Osteoblast (primary cell): ENCODE measurements at regions not wholly inside any gene's neighbourhood (a gene's known extent, or its start where the extent isn't known, plus 50 kb on each side); places are given as distances from the start of the nearest gene placed in this dataset.
A peak's percentile ranks its signal among the peaks of the same experiment; 100 is the strongest.
"Not testable (repeated sequence)": the region's sequence is repeated elsewhere in the genome, so short reads cannot be mapped to it uniquely, and the experiment has no call there.

Experiments
- DNase-seq: peaks from one replicate; pipeline ENCODE4 v3.0.0; 2011; ENCODE audit warnings: low spot score, mixed read lengths; ENCODE audit not compliant: insufficient read length; ENCODE audit errors: missing footprints
- H2AFZ ChIP-seq: 2 replicates; pipeline ENCODE4 v1.6.0; 2011; ENCODE audit warnings: mild to moderate bottlenecking, low read length
- H3K27ac ChIP-seq: 2 replicates; pipeline ENCODE4 v1.5.1; 2011; ENCODE audit warnings: mild to moderate bottlenecking, low read depth, low read length, moderate library complexity
- H3K27me3 ChIP-seq: 2 replicates; pipeline ENCODE4 v1.6.0; 2012; ENCODE audit warnings: mild to moderate bottlenecking, control low read depth, inconsistent platforms, low read length, moderate library complexity; ENCODE audit not compliant: insufficient read depth
- H3K36me3 ChIP-seq: 2 replicates; pipeline ENCODE4 v1.5.1; 2011; ENCODE audit warnings: mild to moderate bottlenecking, low read length, control low read depth, moderate library complexity; ENCODE audit not compliant: insufficient read depth
- H3K4me1 ChIP-seq: 2 replicates; pipeline ENCODE4 v1.5.1; 2011; ENCODE audit warnings: mild to moderate bottlenecking, low read length, control low read depth, moderate library complexity; ENCODE audit not compliant: insufficient read depth
- H3K4me2 ChIP-seq: 2 replicates; pipeline ENCODE4 v1.6.0; 2011; ENCODE audit warnings: mild to moderate bottlenecking, low read length; ENCODE audit not compliant: insufficient read depth
- H3K4me3 ChIP-seq: fragments of 200-600 bp; sonication (generic); 3 replicates; pipeline ENCODE4 v1.5.1; 2012; ENCODE audit warnings: mild to moderate bottlenecking, low read length, inconsistent platforms; ENCODE audit not compliant: insufficient read depth
- H3K79me2 ChIP-seq: 2 replicates; pipeline ENCODE4 v1.6.0; 2012; ENCODE audit warnings: mild to moderate bottlenecking, low read length, control low read depth, inconsistent platforms; ENCODE audit not compliant: insufficient read depth
- H3K9me3 ChIP-seq: 2 replicates; pipeline ENCODE4 v1.5.1; 2011; ENCODE audit warnings: low read depth, low read length, control low read depth
- H4K20me1 ChIP-seq: 2 replicates; pipeline ENCODE4 v1.6.0; 2012; ENCODE audit warnings: mild to moderate bottlenecking, low read length, control low read depth; ENCODE audit not compliant: insufficient read depth
- TF ChIP-seq, protein P1 (sequence below): IDR thresholded peaks from 2 replicates; pipeline ENCODE4 v1.5.1; 2011; ENCODE audit warnings: mild to moderate bottlenecking, low read depth, low read length, moderate library complexity; ENCODE audit errors: extremely low read depth

DNA sequence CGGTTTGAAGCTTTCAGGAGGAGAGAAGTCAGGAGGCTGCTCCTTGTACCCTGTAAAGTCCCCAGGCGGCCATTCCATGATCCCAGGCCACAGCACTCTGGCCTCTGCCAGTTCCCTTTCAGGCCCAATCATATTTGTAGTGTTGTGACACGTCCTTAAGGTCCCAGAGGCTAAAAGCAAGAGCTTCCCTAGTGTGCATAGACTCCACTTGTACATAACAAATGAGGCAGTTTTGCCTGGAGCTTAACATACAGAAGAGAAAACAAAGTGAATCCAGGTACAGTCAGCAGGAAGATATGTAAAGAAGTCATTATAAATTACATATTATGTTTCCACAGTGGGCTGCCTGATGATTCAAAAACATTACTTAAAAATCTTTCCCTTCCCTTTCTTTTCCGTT is 81.1 kb upstream of the RPH3A start:
- Histone ChIP-seq H3K4me1 (no peaks in the 10 kb centered on the region), H3K4me3 (no peak overlapping the region), H3K27me3 (no peaks in the 10 kb centered on the region), H4K20me1 (no peaks in the 10 kb centered on the region), H3K27ac (no peak overlapping the region), H2AFZ (no peak overlapping the region), H3K36me3 (no peaks in the 10 kb centered on the region), H3K79me2 (no peaks in the 10 kb centered on the region), H3K4me2 (no peak overlapping the region), H3K9me3 (no peaks in the 10 kb centered on the region)
- peak; percentile 23 for DNase-seq
- TF ChIP-seq, protein P1, sequence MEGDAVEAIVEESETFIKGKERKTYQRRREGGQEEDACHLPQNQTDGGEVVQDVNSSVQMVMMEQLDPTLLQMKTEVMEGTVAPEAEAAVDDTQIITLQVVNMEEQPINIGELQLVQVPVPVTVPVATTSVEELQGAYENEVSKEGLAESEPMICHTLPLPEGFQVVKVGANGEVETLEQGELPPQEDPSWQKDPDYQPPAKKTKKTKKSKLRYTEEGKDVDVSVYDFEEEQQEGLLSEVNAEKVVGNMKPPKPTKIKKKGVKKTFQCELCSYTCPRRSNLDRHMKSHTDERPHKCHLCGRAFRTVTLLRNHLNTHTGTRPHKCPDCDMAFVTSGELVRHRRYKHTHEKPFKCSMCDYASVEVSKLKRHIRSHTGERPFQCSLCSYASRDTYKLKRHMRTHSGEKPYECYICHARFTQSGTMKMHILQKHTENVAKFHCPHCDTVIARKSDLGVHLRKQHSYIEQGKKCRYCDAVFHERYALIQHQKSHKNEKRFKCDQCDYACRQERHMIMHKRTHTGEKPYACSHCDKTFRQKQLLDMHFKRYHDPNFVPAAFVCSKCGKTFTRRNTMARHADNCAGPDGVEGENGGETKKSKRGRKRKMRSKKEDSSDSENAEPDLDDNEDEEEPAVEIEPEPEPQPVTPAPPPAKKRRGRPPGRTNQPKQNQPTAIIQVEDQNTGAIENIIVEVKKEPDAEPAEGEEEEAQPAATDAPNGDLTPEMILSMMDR, result no peak

DNA sequence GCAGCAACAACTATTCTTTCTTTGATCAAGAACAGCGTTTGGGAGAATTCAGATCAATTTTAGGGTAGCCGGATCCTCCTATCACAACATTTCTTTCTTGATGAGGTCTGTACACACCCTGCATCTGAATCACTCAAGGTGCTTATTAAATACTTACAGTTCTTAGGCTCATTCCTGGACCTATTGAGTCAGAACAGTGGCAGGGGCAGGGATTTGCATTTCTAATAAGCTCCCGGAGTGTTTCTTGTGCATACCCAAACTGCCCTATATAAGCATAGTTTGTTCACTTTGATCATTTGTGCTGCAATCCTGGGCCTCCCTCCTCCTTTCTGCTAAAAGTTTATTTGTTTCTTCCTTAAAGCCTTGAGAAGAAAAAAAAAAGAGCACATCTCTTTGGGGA is 80.5 kb upstream of the RPH3A start:
- Histone ChIP-seq H2AFZ (no peak overlapping the region), H4K20me1 (no peaks in the 10 kb centered on the region), H3K4me2 (no peak overlapping the region), H3K4me3 (no peak overlapping the region), H3K27ac (no peak overlapping the region), H3K9me3 (no peaks in the 10 kb centered on the region), H3K27me3 (no peaks in the 10 kb centered on the region), H3K79me2 (no peaks in the 10 kb centered on the region), H3K36me3 (no peaks in the 10 kb centered on the region), H3K4me1 (no peaks in the 10 kb centered on the region)
- TF ChIP-seq, protein P1, result no peak
- peak; percentile 15 for DNase-seq

DNA sequence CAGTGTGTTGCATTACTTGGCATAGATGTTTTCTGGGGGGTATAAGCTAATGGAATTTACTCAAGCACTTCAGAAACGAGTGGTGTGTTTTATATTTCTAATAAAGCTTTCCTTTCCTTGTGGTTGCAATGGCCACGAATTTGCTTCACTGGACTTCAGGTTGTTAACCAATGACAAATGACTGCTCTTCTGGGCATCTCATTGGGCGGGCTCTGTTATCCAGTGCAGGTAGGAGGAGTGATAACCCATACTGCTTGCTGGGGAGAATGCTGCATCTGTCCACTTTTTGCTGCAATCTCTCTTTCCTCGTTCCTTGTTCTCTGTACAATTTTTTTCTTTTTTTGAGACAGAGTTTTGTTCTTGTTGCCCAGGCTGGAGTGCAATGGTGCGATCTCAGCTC is 80.0 kb upstream of the RPH3A start:
- peak; percentile 44 for DNase-seq
- TF ChIP-seq, protein P1, result no peak

DNA sequence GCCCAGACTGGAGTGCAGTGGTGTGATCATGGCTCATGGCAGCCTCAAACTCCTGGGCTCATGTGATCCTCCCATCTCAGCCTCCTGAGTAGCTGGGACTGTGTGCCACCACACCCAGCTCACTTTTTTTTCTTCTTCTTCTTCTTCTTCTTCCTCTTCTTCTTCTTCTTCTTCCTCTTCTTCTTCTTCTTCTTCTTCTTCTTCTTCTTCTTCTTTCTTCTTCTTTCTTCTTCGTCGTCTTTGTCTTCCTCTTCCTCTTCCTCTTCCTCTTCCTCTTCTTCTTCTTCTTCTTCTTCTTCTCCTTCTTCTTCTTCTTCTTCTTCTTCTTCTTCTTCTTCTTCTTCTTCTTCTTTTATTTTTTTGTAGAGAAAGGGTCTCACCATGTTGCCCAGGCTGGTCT is 78.8 kb upstream of the RPH3A start:
- not testable (repeated sequence) for H3K4me1 ChIP-seq, DNase-seq, H4K20me1 ChIP-seq, H3K27me3 ChIP-seq, H3K9me3 ChIP-seq, H3K4me3 ChIP-seq, H3K36me3 ChIP-seq, H3K4me2 ChIP-seq, H3K79me2 ChIP-seq, H3K27ac ChIP-seq, H2AFZ ChIP-seq

More for the DNA sequence above, 80.0 kb upstream of the RPH3A start:
- Histone ChIP-seq H3K36me3 (no peaks in the 10 kb centered on the region), H2AFZ (no peak overlapping the region), H3K4me2 (no peak overlapping the region), H3K4me1 (no peaks in the 10 kb centered on the region), H3K79me2 (no peaks in the 10 kb centered on the region), H4K20me1 (no peaks in the 10 kb centered on the region), H3K27me3 (no peaks in the 10 kb centered on the region), H3K4me3 (no peak overlapping the region), H3K27ac (no peak overlapping the region), H3K9me3 (no peaks in the 10 kb centered on the region)
